HEK293T (cell line): ENCODE measurements at regions not wholly inside any gene's neighbourhood (a gene's known extent, or its start where the extent isn't known, plus 50 kb on each side); places are given as distances from the start of the nearest gene placed in this dataset.

Source experiments
- CTCF ChIA-PET: fragments of 350-600 bp; formaldehyde crosslinking; extraction: SDS; loops from one replicate; lab custom pipeline; 2021; ENCODE audit warnings: antibody characterized with exemption, inconsistent platforms; lab: Yijun Ruan, JAX
- POLR2A ChIA-PET: fragments of 350-600 bp; formaldehyde crosslinking; extraction: SDS; loops from one replicate; lab custom pipeline; 2020; ENCODE audit warnings: antibody characterized with exemption, inconsistent platforms; lab: Yijun Ruan, JAX
- DNase-seq: peaks from one replicate; pipeline ENCODE4 v3.0.0; 2012; ENCODE audit warnings: mixed read lengths; ENCODE audit errors: extremely low spot score
- ARNT ChIP-seq: fragments of 450-650 bp; IDR thresholded peaks from 2 replicates; pipeline ENCODE4 v1.6.1; 2017; ENCODE audit warnings: mild to moderate bottlenecking
- BHLHE40 ChIP-seq: fragments of 450-650 bp; IDR thresholded peaks from 2 replicates; pipeline ENCODE4 v1.6.1; 2016; ENCODE audit warnings: mild to moderate bottlenecking, moderate library complexity, borderline replicate concordance
- CTBP1 ChIP-seq: fragments of 450-650 bp; IDR thresholded peaks from 2 replicates; pipeline ENCODE4 v1.6.1; 2016; ENCODE audit warnings: borderline replicate concordance
- ELF4 ChIP-seq: fragments of 450-650 bp; IDR thresholded peaks from 2 replicates; pipeline ENCODE4 v1.6.1; 2017; ENCODE audit warnings: antibody characterized with exemption
- FOXA1 ChIP-seq: fragments of 450-650 bp; IDR thresholded peaks from 2 replicates; pipeline ENCODE4 v1.6.1; 2016; ENCODE audit warnings: mild to moderate bottlenecking
- FOXK2 ChIP-seq: fragments of 450-650 bp; IDR thresholded peaks from 2 replicates; pipeline ENCODE4 v1.6.1; 2016; ENCODE audit warnings: mild to moderate bottlenecking
- FOXM1 ChIP-seq: fragments of 450-650 bp; IDR thresholded peaks from 2 replicates; pipeline ENCODE4 v1.6.1; 2017; ENCODE audit warnings: mild to moderate bottlenecking, borderline replicate concordance
- HDGF ChIP-seq: fragments of 450-650 bp; IDR thresholded peaks from 2 replicates; pipeline ENCODE4 v1.6.1; 2017; ENCODE audit warnings: antibody characterized with exemption, borderline replicate concordance
- L3MBTL2 ChIP-seq: fragments of 450-650 bp; conservative IDR thresholded peaks from 2 replicates; pipeline ENCODE4 v1.6.1; 2016; ENCODE audit warnings: mild to moderate bottlenecking
- LEF1 ChIP-seq: fragments of 450-650 bp; IDR thresholded peaks from 2 replicates; pipeline ENCODE4 v1.6.1; 2017; ENCODE audit warnings: mild to moderate bottlenecking, borderline replicate concordance
- NFRKB ChIP-seq: fragments of 450-650 bp; IDR thresholded peaks from 2 replicates; pipeline ENCODE4 v1.6.1; 2016; ENCODE audit warnings: mild to moderate bottlenecking, moderate library complexity
- PKNOX1 ChIP-seq: fragments of 450-650 bp; IDR thresholded peaks from 2 replicates; pipeline ENCODE4 v1.6.1; 2016
- SP1 ChIP-seq: fragments of 450-650 bp; IDR thresholded peaks from 2 replicates; pipeline ENCODE4 v1.6.1; 2017
- SUZ12 ChIP-seq: fragments of 450-650 bp; IDR thresholded peaks from 2 replicates; pipeline ENCODE4 v1.6.1; 2016; ENCODE audit warnings: mild to moderate bottlenecking
- TARDBP ChIP-seq: fragments of 450-650 bp; IDR thresholded peaks from 2 replicates; pipeline ENCODE4 v1.6.1; 2016
- ZNF384 ChIP-seq: fragments of 450-650 bp; IDR thresholded peaks from 2 replicates; pipeline ENCODE4 v1.6.1; 2016

GRCh38 chr14:25121337-25122129 is 71.6 kb upstream of the STXBP6 start:
- ChIA-PET POLR2A (no interaction called here), CTCF (interaction anchor here (0.6 kb wide), 1 partner anchor 12 kb away, joined by 5 read pairs; no protein-coding TSS in a partner anchor)
- no peak for DNase-seq
- TF ChIP-seq HDGF: no peak
- no peak for TF ChIP-seq FOXA1
- no peak for TF ChIP-seq BHLHE40
- no peak for TF ChIP-seq SP1
- no peak for TF ChIP-seq ARNT
- no peak for TF ChIP-seq SUZ12
- no peak for TF ChIP-seq PKNOX1
- TF ChIP-seq NFRKB: no peak
- no peak for TF ChIP-seq L3MBTL2
- no peak for TF ChIP-seq LEF1
- no peak for TF ChIP-seq ELF4
- no peak for TF ChIP-seq TARDBP
- TF ChIP-seq FOXK2: no peak
- TF ChIP-seq CTBP1: no peak
- no peak for TF ChIP-seq ZNF384

GRCh38 chr14:25120261-25120660 is 70.3 kb upstream of the STXBP6 start:
- POLR2A ChIA-PET: no interaction called here
- TF ChIP-seq L3MBTL2 (no peak), HDGF (no peak), LEF1 (no peak), ARNT (no peak), FOXA1 (no peak), ELF4 (no peak), PKNOX1 (no peak), ZNF384 (no peak), NFRKB (no peak), BHLHE40 (no peak), SUZ12 (no peak), CTBP1 (no peak)
- CTCF ChIA-PET: no interaction called here
- no peak for DNase-seq

GRCh38 chr14:25118671-25119070 is 68.7 kb upstream of the STXBP6 start:
- DNase-seq: no peak
- ChIA-PET POLR2A (no interaction called here), CTCF (no interaction called here)
- TF ChIP-seq PKNOX1 (no peak), ZNF384 (no peak), ELF4 (no peak), BHLHE40 (no peak), FOXA1 (no peak), SUZ12 (no peak), NFRKB (no peak), FOXM1 (no peak), L3MBTL2 (no peak), ARNT (no peak)

GRCh38 chr14:25117342-25117741 is 67.4 kb upstream of the STXBP6 start:
- CTCF ChIA-PET: no interaction called here
- TF ChIP-seq TARDBP (no peak), SUZ12 (no peak), FOXK2 (no peak), FOXM1 (no peak), BHLHE40 (no peak), ELF4 (no peak), ARNT (no peak), NFRKB (no peak), SP1 (no peak), FOXA1 (no peak)
- POLR2A ChIA-PET: no interaction called here
- DNase-seq: no peak

- CTCF ChIA-PET: no interaction called here
Observed at GRCh38 chr14:25116607-25117006, 66.7 kb upstream of the STXBP6 start.

GRCh38 chr14:25113394-25113793 is 63.4 kb upstream of the STXBP6 start:
- POLR2A ChIA-PET: no interaction called here
- TF ChIP-seq FOXA1: no peak
- TF ChIP-seq BHLHE40: no peak
- no peak for TF ChIP-seq ZNF384
- no peak for TF ChIP-seq TARDBP
- TF ChIP-seq FOXK2: no peak
- no peak for TF ChIP-seq FOXM1
- no peak for TF ChIP-seq HDGF
- TF ChIP-seq SP1: no peak
- TF ChIP-seq ARNT: no peak
- TF ChIP-seq PKNOX1: no peak
- DNase-seq: no peak
- CTCF ChIA-PET: no interaction called here

More at GRCh38 chr14:25116607-25117006, 66.7 kb upstream of the STXBP6 start:
- TF ChIP-seq HDGF (no peak), SP1 (no peak), TARDBP (no peak), ELF4 (no peak), LEF1 (no peak), L3MBTL2 (no peak), FOXK2 (no peak)
- no peak for DNase-seq
- POLR2A ChIA-PET: no interaction called here
